HFF-Myc (cell line): ENCODE measurements at regions not wholly inside any gene's neighbourhood (a gene's known extent, or its start where the extent isn't known, plus 50 kb on each side); places are given as distances from the start of the nearest gene placed in this dataset.

Experiments used
- DNase-seq: peaks from one replicate; pipeline ENCODE4 v3.0.0-alpha.2; 2011; ENCODE audit warnings: low read depth; ENCODE audit errors: extremely low read depth
- H3K4me3 ChIP-seq: replicated peaks from 2 replicates; pipeline ENCODE4 v1.5.1; 2011; ENCODE audit warnings: low read depth, mild to moderate bottlenecking, control low read depth, low read length
- CTCF ChIP-seq: IDR thresholded peaks from 2 replicates; pipeline ENCODE4 v1.5.1; 2012; ENCODE audit warnings: mild to moderate bottlenecking, low read depth, low read length, control low read depth; ENCODE audit errors: missing control alignments

- no peak overlapping the region for H3K4me3 ChIP-seq
- no peak for DNase-seq
- no peak for TF ChIP-seq CTCF
These were observed 290.2 kb downstream of the SPATA17 start for GRCh38 chr1:217921126-217921904.

- no peak overlapping the region for H3K4me3 ChIP-seq
- no peak for TF ChIP-seq CTCF
These were observed 293.8 kb downstream of the SPATA17 start for GRCh38 chr1:217924924-217925323.

GRCh38 chr1:217929213-217929885 is 298.2 kb downstream of the SPATA17 start:
- H3K4me3 ChIP-seq, result no peak overlapping the region
- DNase-seq, result no peak
- no peak for TF ChIP-seq CTCF

More at GRCh38 chr1:217924924-217925323, 293.8 kb downstream of the SPATA17 start:
- no peak for DNase-seq

- no peak for TF ChIP-seq CTCF
- no peak overlapping the region for H3K4me3 ChIP-seq
- DNase-seq, result no peak
These were observed 312.2 kb downstream of the SPATA17 start for GRCh38 chr1:217943361-217943760.

GRCh38 chr1:217944550-217944949 is 313.4 kb downstream of the SPATA17 start:
- no peak for TF ChIP-seq CTCF
- no peak for DNase-seq
- H3K4me3 ChIP-seq, result no peak overlapping the region

GRCh38 chr1:217946511-217946910 is 315.4 kb downstream of the SPATA17 start:
- H3K4me3 ChIP-seq, result no peak overlapping the region
- no peak for TF ChIP-seq CTCF
- no peak for DNase-seq
